Hindlimb muscle (tissue), 1 donor: ENCODE measurements at regions not wholly inside any gene's neighbourhood (a gene's known extent, or its start where the extent isn't known, plus 50 kb on each side); places are given as distances from the start of the nearest gene placed in this dataset.
"Not testable (repeated sequence)": the region's sequence is repeated elsewhere in the genome, so short reads cannot be mapped to it uniquely, and the experiment has no call there.

Source experiments
- DNase-seq: peaks from one replicate; pipeline ENCODE4 v3.0.0-alpha.2; 2013

DNA sequence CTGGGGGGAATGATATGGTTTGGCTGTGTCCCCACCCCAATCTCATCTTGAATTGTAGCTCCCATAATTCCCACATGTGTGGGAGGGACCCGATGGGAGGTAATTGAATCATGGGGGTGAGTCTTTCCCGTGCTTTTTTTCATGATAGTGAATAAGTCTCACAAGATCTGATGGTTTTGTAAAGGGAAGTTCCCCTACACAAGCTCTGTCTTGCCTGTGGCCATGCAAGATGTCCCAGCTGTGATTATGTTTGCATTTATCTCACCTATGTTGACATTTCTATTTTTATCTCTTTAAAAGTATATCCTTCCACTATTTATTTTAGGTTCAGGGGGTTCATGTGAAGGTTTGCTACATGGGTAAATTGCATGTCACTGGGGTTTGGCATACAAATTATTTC is 323.9 kb upstream of the GLI3 start:
- DNase-seq = no peak

DNA sequence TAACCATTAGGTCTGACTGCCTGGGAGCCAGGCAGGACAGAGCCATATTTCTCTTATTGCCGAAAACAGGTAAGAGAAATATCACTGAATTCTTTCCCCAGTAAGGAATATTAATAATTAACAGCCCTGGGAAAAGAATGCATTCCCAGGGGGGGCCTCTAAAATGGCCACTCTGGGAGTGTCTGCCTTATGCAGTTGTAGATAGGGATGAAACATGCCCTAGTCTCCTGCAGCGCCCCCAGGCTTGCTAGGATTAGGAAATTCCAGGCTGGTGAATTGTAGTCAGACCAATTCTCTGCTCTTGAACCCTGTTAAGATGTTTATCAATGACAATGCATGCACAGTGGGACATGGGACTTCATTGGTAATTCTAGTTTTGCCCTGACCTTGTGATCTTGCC is 317.9 kb upstream of the GLI3 start:
- DNase-seq = not testable (repeated sequence)

DNA sequence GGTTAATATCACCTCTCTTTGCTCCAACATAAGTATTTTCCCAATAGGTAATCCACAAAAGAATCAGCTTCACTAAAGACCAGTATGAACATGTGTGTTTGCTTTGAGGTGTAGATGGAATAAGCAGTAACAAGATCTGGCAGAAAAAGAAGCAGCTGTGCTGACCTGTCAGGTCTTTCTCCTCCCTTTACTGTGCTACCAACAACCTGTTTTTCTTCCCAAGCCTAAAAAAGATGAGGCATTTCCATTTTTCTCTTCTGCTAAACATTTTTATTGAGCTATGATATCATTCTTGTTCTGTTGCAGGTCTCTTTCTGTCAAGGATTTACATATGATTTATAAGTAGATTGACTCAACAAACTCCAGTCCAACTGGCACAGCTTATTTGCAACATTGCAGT is 315.2 kb upstream of the GLI3 start:
- DNase-seq = no peak

DNA sequence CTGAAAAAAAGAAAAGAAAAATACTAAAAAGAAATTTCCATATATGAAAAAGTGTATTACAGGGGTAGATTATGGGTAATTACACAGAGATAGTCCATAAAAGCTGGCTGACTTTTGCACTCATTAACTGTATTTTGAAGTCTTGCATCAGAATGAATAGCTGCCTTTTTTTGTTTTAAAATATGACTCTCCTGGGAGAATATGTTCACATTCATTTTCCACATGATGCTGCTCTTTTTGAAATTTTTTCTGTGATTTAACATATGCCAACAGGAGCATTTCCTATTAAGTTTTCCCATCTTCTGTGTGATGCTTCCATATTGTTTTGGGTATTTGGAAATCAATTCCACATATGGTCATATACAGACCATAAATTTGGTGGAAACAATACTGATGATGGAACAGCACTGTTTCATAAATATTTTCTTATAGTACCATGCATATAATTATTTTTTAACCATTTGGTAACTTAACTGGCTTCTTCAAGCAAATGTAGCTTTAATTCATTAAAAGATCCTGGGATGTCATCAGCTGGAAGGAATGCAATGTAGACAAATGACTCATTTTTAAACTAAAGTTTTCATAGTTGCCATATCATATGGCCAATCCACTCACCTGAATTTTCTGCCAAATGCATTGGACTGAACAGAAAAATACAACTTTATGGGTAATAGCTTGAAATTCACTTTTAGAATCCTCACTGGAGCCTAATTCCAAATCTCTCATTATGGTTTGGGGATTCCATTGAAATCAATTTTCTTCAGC is 313.9 kb upstream of the GLI3 start:
- no peak for DNase-seq

DNA sequence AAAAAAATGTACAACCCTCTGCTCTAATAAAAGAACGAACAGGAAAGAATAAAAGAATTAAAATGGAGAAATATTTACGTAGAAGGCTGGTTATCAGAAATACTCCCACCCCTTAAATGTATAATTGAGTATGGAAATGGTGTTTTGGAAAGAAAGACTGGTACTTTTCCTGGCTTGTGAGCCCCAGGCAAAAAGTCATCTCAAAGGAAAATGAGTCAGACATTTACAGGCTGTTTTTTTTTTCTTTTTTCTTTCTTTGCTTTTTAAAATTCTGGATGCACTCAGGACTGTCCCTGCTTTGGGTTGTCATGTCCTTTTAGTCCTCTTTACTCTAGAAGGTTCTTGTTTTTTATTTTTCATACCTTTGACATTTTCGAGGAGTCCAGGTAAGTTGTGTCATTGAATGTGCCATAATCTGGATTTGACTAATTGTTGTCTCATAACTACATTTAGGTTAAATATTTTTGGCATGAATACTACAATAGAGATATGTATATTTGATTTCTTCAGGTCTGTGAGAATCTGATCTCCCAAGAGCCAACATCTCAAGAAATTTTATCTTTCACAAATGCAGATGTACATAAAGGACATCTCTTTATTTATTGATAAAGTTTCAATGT is 313.0 kb upstream of the GLI3 start:
- no peak for DNase-seq

DNA sequence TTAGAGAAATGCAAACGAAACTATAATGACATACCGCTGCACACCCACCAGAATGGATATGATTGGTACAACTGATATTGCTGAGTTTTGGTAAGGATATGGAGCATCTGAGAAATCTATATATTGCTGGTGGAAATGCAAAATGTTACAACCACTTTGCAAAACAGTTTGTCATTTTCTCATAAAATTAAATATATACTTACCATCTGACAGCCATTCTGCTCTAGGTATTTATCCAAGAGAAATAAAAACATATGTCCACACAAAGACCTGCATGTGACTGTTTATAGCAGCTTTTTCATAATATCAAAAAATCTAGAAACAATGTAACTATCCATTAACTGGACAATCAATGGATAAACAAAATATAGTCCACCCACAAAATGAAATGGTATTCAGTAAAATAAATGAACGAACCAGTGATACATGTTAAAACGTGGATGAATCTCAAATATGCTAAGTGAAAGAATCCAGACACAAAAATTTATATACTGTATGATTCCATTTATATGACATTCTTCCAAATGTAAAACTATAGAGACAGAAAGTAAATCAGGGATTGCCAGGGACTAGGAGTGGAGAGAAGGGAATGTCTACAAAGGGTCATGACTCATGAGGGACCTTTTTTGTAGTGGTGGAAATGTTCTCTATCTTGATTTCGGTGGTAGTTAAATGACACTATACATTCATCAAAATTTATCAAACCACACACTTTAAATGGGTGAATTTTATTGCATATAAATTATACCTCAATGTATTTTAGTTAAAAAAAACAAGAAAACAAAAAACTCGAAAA is 312.0 kb upstream of the GLI3 start:
- DNase-seq = no peak

DNA sequence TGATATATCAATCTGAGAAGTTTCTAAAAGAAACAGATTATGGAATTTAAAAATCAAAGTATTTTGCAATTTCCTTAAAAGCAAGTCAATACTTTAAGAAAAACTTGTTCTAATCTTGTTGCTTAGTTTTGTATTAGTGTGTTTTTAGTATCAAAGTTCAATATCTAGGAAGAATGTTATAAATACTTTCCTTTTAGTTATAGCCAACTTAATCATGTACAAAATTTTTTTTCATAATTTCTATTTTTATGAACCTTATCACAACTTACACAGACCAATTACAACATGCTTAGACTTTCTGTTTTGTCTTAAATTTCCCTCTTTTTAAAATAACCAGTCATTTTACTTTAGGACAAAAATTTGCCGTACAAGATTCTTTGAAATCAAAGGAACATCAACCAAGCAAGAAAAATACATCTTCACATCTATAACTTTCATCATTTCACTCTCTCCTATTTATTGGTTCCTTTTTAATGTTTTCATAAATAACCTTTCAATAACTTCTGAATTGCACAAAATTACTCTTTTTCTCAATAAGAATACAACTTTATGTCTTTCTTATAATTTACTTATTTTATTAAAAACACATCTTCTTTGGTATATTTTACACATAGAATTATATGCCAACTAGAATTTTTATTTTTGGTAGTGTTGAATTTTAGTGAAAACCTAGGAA is 308.2 kb upstream of the GLI3 start:
- DNase-seq = no peak

DNA sequence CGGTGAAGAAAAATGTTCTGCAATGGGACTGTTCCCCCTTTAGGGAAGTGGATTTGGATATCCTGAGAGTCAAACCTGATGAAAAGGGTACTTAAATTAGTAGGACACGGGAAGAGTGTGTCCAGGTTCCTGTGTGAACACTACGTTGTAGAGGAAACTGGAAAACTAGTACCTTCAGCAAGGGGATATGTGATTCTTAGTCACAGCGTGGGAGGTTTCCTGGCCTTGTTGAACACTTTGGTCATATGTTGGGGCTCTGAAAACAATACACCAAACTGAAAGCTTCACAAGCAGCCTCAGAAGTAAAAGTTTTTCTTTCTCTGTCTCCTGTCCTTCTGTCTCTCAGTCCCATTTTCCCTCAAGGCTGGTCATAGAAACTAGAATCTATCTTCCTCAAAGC is 306.9 kb upstream of the GLI3 start:
- no peak for DNase-seq

DNA sequence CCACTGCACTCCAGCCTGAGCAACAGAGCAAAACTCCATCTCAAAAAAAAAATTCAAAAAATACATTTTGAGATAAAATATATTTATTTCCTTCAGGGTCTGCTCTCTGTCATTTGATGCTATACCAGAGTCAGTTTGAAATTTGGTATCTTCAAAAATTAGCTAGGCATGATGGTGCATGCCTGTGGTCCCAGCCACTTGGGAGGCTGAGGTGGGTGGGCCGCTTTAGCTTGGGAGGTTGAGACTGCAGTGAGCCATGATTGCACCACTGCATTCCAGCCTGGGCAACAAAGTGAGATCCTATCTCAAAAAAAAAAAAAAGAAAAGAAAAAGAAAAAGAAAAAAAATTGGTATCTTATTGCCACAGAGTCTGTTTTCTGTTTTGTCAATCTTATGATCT is 305.4 kb upstream of the GLI3 start:
- not testable (repeated sequence) for DNase-seq

DNA sequence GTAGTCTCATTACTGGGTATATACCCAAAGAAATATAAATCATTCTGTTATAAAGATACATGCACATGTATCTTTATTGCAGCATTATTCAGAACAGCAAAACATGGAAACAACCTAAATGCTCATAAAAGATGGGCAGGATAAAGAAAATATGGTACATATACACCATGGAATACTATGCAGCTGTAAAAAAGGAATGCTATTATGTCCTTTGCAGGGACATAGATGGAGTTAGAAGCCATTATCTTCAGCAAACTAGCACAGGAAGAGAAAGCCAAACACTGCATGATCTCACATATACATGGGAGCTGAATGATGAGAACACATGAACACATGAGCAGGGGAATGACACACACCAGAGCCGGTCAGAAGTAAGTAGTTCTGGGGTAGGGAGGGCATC is 297.4 kb upstream of the GLI3 start:
- DNase-seq = no peak

DNA sequence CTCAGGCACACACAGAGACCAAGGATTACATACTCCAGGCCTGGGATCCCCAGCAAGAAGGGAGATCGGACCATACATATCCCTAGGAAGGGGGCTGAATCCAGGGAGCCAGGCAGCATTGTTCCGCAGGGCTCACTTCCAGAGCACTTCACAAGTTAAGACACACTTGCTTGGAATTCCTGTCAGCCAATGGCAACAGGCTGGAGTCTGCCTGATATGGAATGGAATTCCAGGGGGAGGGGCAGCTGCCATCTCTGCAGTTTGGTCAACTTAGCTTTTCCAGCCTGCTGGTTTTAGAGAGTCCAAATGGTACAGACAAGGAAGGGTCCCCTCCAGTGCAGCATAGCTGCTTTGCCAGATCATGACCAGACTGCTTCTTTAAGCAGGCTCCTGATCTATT is 290.0 kb upstream of the GLI3 start:
- DNase-seq = no peak

DNA sequence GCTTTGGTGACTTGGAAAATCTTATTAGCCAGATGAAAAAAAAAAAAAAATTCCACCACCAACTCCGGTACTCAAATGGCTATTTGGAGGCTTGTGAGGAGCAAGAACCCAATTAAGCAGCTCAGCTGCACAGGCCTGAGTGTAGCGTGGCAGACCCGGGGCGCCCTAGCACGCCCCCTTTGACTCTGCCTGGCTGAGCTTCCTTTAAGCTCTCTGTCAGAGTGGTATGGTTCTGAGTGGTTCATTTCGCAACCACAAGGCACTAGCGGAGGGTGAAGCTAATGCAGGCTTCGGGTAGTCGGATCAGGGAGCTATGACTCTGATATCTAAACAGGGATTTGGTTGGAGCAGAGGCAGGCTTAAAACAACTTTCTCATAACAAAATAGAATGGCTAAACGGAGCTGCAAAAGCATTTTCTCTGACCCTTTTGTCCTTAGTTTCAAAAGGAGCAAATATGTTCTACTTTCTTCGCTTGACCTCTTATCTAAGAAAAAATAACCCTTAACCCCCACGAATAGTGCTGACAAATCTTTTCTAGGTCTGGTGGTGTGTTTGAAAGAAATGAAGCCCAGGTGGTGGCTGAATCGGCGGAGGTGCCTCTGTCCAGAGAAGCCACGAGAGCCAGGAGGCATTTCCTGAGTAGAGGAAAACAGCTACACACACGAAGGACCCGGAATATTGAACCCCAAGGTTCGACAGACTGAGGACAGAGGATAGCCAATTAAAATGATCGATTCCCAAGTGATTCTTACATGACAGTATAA is 285.4 kb upstream of the GLI3 start:
- no peak for DNase-seq

DNA sequence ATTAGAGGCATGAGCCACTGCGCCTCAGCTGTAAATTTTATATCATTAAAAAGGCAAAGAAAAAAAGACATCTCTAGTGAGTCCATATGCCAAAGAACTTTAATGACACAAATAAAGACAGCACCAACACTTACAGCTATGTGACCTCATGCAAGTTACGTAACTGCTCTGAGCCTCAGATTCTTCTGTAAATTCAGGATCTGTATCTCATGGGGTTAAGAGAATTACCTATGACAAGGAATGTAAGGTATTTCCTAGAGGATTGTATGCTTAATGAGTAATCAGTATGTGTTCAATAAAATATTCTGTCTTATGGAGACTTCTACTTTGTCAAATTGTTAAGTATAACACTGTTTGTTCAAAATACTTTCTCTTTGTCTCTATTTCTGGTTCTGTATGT is 274.0 kb upstream of the GLI3 start:
- DNase-seq = no peak

DNA sequence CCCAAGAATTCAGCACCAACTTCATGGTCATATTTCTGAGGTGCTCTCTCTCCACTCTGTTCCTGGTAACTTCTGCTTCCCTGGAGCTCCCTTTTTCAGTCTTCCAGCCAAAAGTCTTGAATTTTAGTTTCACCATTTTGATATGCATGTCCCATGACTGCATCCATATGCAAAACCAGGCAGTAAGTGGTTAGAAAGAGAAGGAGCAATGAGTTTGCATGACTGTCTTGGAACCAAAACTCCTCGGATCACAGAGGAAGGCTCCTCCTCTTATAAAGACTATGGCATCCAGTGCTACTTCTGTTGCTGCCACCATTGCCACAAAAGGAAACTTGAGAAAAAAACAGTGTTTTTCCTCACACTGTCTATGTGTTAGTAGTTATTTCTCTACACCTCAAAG is 269.1 kb upstream of the GLI3 start:
- no peak for DNase-seq

DNA sequence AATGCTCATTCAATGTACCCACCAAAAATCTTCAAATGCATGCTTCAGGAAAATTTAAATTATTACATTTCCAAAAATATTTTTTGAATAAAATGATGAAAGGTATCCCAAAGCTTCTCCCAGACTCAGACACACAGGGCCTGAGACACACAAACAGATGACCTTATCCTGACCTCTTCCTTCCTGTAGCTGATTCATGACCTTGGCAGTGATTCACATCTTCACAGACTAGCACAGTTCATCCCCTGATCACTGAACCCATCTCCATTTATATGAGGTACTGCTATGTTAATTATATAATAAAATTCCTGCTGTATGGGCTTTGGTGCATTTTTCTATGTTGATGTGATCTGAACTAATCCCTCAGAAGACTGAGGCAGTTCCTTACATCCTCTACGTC is 265.0 kb upstream of the GLI3 start:
- no peak for DNase-seq

DNA sequence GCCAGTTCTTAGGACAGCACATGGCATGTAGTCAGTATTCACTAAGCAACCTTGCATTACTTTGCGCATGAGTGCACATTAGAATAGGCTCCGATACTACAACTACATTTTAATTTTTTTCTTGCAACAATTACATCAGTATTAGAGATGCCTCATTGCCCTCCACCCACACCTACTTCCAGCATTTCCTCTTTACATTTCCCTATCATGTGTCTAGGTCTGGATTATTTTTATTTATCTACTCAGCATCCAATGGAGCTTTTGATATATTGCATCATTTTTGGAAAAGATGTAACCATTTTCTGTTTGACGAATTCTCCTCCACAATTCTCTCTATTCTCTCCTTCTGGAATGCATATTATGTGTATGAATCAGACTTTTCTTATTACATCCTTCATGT is 258.2 kb upstream of the GLI3 start:
- DNase-seq = no peak

DNA sequence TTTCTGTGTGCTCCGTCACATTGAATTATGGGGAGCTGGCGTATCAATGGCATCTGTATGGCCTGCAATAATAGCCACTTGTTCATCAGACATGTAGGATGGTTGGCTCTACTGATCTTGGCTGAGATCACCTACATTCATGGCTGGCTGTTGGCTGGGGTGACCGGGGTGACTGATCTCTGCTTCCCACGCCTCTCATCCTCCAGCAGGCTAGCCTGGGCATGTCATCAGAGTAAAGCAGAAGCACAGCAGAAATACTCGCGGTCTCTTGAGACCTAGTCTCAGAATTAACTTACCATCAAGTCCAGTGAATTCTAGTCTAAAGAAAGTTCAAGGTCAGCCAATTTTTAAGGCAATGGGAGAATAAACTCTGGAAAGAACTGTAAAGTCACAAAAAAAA is 257.7 kb upstream of the GLI3 start:
- DNase-seq = no peak

DNA sequence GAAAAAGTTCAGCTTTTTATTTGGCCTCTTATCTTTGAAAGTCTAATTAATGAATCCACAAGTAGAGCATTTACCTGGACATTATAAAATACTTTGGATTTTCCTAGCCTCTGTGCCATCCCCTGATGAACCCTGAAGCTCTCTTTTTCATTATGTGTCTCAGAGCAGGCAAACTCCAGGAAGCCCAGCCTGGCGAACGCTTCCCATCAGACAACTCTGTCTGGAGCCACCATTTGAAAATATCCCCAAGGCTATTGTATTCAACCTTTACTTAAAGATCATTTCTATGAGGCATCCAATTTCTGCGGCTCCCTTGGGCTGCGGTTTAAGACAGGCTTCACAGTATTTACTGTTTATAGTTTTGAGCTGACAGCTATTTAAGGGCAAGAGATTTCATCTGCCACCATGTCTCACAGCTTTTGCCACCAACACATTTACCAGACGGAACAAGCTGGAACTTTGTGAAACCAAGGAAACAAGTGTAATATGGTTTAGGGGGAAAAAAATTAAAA is 257.2 kb upstream of the GLI3 start:
- DNase-seq = peak; percentile 8

DNA sequence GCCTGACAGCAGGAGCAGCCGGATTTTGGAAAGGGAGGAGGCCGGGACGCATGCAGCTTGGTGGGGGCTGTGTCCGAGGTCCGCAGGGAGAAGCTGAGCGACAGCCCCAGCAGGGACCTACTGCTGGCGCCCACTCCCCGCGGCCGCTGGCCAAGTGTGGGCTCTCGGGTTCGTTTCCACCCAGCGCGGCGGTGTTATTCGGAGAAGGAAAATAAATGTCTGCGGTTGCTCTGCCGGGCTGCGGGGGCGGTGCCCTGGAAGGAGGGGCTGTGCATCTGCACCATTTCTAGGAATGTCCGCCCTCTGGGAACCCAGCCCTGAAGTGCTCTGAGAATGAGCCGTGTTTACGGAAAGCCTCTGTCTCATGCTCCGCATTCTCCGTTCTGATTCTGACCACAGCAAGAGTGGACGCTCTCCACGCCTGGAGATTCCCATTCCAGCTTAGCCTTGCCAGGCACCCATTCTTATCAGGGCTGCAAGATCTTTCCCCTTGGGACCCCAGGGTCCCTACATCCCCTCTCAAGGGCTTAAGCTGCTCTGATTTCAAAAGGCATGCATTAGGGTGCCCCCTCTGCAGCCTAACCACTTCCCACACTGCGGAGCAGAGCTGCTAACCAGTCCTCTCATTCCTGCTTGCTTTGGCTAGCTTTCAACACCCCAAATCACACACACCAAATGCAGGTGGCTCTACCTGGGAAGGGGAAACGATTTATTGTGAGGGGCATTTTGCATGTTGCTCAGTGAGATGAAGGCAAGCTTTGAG is 256.6 kb upstream of the GLI3 start:
- DNase-seq = peak; percentile 83

DNA sequence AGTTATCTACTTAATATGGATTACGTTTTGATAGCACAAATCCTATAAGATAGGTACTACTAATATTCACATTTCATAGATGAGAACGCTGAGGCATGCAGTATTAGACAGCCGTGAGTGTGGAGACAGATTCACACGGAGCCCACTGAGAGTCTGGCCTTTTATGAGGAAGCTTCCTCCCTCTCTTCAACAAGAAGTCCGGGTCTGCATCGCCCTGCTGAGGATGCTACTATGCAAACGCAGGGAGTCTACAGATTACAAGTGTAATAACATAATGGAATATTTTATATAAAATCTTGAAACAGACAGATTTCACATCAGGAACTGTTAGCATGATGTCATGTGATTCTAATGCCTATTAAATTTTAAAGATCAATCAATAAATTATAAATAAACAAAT is 255.9 kb upstream of the GLI3 start:
- DNase-seq = peak; percentile 7

DNA sequence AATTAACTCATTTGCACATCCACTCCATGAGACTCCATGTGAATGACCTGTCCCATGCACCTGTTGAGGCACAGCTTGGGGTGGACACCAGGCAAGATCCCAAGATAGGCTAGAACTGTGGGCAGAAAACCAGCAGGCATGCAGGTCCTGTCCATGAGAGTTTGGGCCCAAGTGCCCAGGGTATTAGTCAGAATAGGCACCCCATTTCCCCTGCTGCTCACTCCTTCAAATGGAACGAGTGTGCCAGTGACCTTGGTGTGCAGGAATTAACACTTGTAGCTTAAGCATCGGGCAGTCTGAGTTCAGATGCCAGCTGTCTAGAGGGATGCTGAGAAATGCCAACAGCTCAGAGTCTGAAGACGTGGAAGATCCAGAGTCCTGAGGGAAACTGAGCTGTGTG is 254.1 kb upstream of the GLI3 start:
- no peak for DNase-seq

DNA sequence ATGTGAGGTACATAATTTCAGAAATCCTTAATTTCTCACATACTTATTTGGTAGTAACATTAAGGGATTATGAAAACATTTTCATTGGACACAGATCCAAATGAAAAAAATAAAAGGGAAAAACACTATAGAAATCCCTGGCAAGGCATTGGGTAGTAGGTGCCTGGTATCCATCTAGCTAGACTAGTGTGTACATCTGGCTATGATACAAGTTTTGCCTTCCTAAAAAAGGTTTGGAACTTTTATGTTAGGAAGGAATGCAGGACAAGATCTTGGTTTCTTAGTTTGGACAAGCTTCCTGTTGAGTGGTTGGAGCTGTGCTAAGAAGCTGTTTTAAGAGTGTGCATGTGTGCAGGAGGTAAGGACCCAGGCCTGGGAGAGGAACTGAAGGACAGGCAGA is 252.3 kb upstream of the GLI3 start:
- DNase-seq = no peak
